AG10803 (cell line): ENCODE measurements at regions not wholly inside any gene's neighbourhood (a gene's known extent, or its start where the extent isn't known, plus 50 kb on each side); places are given as distances from the start of the nearest gene placed in this dataset.
A peak's percentile ranks its signal among the peaks of the same experiment; 100 is the strongest.
"Not testable (repeated sequence)": the region's sequence is repeated elsewhere in the genome, so short reads cannot be mapped to it uniquely, and the experiment has no call there.

Source experiments
- DNase-seq: peaks from one replicate; pipeline ENCODE4 v3.0.0; 2010; ENCODE audit warnings: low read depth
- H3K4me3 ChIP-seq: 2 replicates; pipeline ENCODE4 v1.5.1; 2011; ENCODE audit warnings: mild to moderate bottlenecking, low read length, control low read depth
- TF ChIP-seq, protein P1 (sequence below): conservative IDR thresholded peaks from 2 replicates; pipeline ENCODE4 v1.5.1; 2011; ENCODE audit warnings: mild to moderate bottlenecking, low read length, control low read depth, inconsistent platforms

DNA sequence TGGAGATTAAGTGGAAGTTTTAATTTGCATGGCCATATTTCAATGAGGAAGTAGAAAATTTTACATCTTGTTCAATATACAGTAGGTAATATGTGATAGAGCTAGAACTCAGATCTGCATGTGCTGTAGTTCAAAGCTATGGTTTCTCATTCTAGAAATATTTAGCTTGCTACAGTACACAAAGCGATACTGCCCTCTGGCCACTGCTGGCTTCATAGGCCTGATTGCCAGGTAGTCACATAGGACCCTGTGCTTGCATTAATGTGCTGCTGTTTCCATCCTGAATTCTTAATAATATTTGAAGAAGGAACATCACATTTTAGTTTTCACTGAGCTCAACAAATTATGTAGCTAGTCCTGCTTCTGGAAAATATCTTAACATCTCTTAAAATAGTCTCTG is 87.0 kb downstream of the PLSCR2 start:
- no peak overlapping the region for H3K4me3 ChIP-seq
- TF ChIP-seq, protein P1, sequence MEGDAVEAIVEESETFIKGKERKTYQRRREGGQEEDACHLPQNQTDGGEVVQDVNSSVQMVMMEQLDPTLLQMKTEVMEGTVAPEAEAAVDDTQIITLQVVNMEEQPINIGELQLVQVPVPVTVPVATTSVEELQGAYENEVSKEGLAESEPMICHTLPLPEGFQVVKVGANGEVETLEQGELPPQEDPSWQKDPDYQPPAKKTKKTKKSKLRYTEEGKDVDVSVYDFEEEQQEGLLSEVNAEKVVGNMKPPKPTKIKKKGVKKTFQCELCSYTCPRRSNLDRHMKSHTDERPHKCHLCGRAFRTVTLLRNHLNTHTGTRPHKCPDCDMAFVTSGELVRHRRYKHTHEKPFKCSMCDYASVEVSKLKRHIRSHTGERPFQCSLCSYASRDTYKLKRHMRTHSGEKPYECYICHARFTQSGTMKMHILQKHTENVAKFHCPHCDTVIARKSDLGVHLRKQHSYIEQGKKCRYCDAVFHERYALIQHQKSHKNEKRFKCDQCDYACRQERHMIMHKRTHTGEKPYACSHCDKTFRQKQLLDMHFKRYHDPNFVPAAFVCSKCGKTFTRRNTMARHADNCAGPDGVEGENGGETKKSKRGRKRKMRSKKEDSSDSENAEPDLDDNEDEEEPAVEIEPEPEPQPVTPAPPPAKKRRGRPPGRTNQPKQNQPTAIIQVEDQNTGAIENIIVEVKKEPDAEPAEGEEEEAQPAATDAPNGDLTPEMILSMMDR: peak; percentile 32
- DNase-seq: no peak

DNA sequence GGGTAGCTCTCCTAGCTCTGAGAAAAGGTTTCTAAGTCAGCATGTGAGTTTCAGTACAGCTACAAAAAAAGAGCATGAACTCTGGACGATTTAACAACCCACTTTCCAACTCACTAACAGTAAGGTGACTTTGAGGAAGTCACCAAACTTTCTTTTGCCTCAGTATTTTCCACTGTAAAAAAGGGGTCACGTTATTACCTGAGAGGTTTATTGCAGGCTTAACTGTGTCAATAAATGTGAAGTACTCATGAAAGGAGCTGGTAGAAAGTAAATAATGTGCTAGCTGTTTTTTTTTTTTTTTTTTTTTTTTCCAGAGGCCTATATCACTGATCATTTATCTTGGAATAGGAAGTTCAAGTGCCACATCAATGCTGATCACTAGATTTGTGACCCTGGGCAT is 89.3 kb downstream of the PLSCR2 start:
- no peak for DNase-seq
- TF ChIP-seq, protein P1: no peak
- no peak overlapping the region for H3K4me3 ChIP-seq

DNA sequence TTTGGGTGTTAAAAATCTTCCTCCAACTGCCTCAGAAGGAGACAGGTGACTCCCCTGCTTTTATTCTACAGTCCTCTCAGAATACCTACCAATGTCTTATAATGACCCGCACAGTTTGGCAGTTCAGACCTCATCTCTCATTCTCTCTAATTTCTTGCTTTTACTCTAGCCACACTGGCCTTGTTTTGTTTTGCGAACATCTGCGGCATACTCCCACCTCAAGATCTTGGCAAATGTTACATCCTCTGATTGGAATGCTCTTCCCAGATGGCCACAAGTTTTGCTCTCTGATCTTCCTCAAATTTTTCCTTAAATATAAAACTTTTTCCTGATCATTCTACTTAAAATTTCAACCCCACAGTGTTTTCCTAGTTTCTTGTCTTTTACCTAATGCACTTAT is 94.1 kb downstream of the PLSCR2 start:
- DNase-seq: peak; percentile 47
- no peak overlapping the region for H3K4me3 ChIP-seq
- TF ChIP-seq, protein P1: no peak

DNA sequence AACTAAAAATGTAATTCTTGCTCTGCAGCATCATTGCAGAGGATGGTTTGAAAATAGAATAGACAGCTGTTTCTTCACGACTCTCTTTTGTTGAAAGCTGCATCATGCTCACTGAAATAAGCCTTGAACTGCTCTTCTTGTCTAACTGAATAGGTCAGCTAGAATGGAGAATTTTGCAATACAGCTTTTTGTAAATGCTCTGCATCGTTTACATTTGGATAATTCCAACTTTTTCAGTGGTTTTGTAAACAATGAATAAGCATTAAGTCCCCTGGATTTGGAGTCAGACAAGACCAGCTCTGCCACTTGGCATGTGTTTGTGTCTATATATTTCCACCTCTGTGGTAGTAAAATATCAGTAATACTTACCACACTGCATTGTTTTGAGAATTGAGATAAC is 95.2 kb downstream of the PLSCR2 start:
- no peak overlapping the region for H3K4me3 ChIP-seq
- TF ChIP-seq, protein P1: no peak
- DNase-seq: peak; percentile 59

DNA sequence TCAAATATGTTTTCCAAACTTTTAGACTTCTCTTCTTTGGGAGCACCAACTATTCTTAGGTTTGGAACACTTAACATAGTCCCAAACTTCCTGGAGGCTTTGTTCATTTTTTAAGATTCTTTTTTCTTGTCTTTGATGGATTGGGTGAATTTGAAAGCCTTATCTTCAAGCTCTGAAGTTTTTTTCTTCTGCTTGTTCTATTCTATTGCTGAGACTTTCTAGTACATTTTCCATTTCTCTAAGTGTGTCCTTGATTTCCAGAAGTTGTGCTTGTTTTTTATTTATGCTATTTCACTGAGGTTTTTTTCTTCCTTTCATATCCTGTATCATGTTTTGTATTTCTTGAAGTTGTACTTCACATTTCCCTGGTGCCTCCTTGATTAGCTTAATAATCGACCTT is 97.5 kb downstream of the PLSCR2 start:
- no peak for DNase-seq
- H3K4me3 ChIP-seq: no peak overlapping the region
- TF ChIP-seq, protein P1: no peak

DNA sequence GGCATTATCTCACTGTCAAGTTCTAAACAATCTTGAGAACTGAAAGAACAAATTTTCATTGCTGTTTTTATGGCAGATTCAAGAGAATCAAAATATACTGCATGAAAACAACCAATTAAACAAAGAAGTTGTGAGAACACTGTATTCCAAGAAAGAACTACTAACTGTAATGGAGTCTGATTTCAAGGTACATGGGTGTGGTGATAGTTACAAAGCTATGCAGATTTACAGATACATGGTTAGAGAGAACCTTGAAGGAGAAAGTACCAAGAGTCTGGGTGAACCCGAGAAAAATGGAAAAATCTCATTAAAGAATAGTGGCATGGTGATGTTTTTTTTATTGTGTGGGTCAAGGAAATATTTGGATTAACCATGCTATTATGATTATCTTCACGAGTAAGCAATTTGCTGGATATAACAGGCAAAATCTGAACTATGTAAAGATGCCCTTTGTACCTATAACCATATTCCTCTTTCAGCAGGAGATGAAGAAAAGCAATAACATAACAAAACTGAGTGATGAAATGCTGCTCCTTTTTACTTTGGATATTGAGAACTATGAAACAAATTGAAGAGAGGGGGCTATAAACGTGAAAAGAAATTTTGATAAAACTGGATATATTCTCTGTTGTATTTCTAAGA is 100.4 kb downstream of the PLSCR2 start:
- TF ChIP-seq, protein P1: no peak
- no peak for DNase-seq
- H3K4me3 ChIP-seq: no peak overlapping the region

DNA sequence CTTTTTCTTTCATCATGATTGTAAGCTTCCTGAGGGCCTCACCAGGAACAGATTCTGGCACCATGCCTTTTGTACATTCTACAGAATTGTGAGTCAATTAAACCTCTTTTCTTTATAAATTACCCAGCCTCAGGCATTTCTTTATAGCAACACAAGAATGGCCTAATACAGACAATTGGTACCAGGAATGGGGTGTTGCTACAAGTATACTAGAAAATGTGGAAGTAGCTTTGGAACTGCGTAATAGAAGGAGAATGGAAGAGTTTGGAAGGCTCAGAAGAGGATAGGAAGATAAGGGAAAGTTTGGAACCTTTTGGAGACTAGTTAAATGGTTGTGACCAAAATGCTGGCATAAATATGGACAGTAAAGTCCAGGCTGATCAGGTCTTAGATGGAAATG is 108.9 kb upstream of the PLSCR4 start:
- TF ChIP-seq, protein P1: no peak
- DNase-seq: no peak
- no peak overlapping the region for H3K4me3 ChIP-seq

DNA sequence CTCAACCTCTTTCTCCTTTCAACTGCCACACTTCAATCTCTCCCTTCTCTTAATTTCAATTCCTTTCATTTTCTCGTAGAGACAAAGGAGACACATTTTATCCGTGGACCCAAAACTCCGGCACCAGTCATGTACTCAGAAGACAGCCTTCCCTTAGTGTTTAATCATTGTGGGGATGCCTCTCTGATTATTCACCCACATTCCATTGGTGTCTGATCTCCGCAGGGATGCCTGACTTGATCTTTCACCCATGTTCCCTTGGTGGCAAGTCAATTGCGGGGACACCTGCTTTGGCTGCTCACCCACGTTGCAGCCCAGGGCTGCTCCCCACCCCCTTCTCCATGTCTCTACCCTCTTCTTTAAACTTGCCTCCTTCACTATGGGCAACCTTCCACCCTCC is 103.5 kb upstream of the PLSCR4 start:
- H3K4me3 ChIP-seq, DNase-seq: not testable (repeated sequence)
